ENCODE measurements at regions not wholly inside any gene's neighbourhood (a gene's known extent, or its start where the extent isn't known, plus 50 kb on each side); places are given as distances from the start of the nearest gene placed in this dataset.

DNA sequence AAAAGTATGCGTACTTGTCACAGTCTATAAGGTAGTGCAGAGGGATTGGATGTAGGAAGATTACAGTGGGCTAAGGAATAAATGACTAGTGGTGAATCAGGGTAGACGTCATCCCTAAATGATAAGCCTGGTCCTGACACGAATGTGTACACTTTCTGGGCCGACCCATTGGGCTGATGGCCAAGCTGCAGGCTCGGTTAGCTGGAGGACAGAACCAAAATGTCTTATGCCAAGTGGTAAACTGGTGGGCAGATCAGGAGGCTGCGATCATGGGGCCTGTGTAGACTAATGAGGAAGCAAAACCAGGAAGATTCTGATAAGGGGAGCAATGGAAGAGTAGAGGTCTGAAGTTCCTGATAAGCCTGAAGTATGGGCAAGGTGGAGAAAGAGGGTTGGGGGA lies 272.8 kb upstream of the GATB start:
- Histone ChIP-seq H2BK12ac (ENCODE audit: insufficient read length, low read depth, low read length) (no peak overlapping the region), H3K4me1 (ENCODE audit: insufficient read depth, low read length) (no peaks in the 10 kb centered on the region), H4K91ac (ENCODE audit: insufficient read length, low read depth, low read length) (no peak overlapping the region), H3K9me3 (ENCODE audit: control insufficient read depth, low read depth, low read length) (no peaks in the 10 kb centered on the region), H3T11ph (ENCODE audit: low read length) (no peak overlapping the region), H3K56ac (ENCODE audit: insufficient read length, low read depth, low read length) (no peak overlapping the region), H3K27ac (ENCODE audit: insufficient read length, low read depth, low read length) (no peak overlapping the region), H3K9ac (ENCODE audit: extremely low read depth, insufficient read length, low read length) (no peak overlapping the region), H3K18ac (ENCODE audit: insufficient read length, low read depth, low read length) (no peak overlapping the region), H3K79me1 (ENCODE audit: insufficient read depth, low read depth, low read length, poor library complexity, severe bottlenecking) (no peaks in the 10 kb centered on the region), H2BK5ac (ENCODE audit: insufficient read length, low read length) (no peak overlapping the region), H3K23me2 (ENCODE audit: insufficient read length, low read depth, low read length, poor library complexity, severe bottlenecking) (no peaks in the 10 kb centered on the region), H2AFZ (ENCODE audit: low read length) (no peak overlapping the region), H2BK120ac (ENCODE audit: low read depth, low read length, poor library complexity, severe bottlenecking) (no peak overlapping the region), H4K20me1 (ENCODE audit: control insufficient read depth, insufficient read depth, insufficient read length) (no peaks in the 10 kb centered on the region), H3K23ac (ENCODE audit: insufficient read length, low read depth, low read length) (no peak overlapping the region), H3K4ac (ENCODE audit: low read depth, low read length) (no peak overlapping the region), H2BK20ac (ENCODE audit: low read depth, low read length, poor library complexity, severe bottlenecking) (no peak overlapping the region), H3K4me2 (ENCODE audit: insufficient read depth, insufficient read length, low read length) (no peak overlapping the region), H3K14ac (ENCODE audit: insufficient read depth, low read length) (no peak overlapping the region), H4K5ac (ENCODE audit: insufficient read length, low read depth, low read length) (no peak overlapping the region), H2BK15ac (ENCODE audit: low read depth, low read length) (no peak overlapping the region), H2AK5ac (ENCODE audit: insufficient read length, low read length) (no peak overlapping the region), H4K8ac (replicated peaks; ENCODE audit: insufficient read length, low read depth, low read length) (no peak overlapping the region), H3K27me3 (ENCODE audit: insufficient read depth, low read length) (no peaks in the 10 kb centered on the region), H3K79me2 (ENCODE audit: insufficient read depth, low read length) (no peaks in the 10 kb centered on the region)
- Mint-ChIP-seq H3K27ac (no peak overlapping the region), H3K4me1 (0 out of 4 replicates have a peak, but pooled peaks cover 0 to 3% of the 10 kb centered on the region in 2 experiments), H3K27me3 (ENCODE audit: low read depth) (no peaks in the 10 kb centered on the region), H3K36me3 (ENCODE audit: insufficient read depth in 1 of 3, low read depth in 3 of 3) (no peaks in the 10 kb centered on the region), H3K9me3 (peaks cover 0 to 2% of the 10 kb centered on the region in 2 experiments; a peak in 1 of 5 replicates), H3K4me3 (no peak overlapping the region)
- WGBS (ENCODE audit: extremely low coverage, insufficient read length, low lambda C conversion rate): no CpG with 5 or more reads among the region's 6 CpGs
- TF ChIP-seq, protein P1, sequence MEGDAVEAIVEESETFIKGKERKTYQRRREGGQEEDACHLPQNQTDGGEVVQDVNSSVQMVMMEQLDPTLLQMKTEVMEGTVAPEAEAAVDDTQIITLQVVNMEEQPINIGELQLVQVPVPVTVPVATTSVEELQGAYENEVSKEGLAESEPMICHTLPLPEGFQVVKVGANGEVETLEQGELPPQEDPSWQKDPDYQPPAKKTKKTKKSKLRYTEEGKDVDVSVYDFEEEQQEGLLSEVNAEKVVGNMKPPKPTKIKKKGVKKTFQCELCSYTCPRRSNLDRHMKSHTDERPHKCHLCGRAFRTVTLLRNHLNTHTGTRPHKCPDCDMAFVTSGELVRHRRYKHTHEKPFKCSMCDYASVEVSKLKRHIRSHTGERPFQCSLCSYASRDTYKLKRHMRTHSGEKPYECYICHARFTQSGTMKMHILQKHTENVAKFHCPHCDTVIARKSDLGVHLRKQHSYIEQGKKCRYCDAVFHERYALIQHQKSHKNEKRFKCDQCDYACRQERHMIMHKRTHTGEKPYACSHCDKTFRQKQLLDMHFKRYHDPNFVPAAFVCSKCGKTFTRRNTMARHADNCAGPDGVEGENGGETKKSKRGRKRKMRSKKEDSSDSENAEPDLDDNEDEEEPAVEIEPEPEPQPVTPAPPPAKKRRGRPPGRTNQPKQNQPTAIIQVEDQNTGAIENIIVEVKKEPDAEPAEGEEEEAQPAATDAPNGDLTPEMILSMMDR (conservative IDR thresholded peaks at IDR 0.05): no peak
- no peak for DNase-seq
